ENCODE measurements at regions not wholly inside any gene's neighbourhood (a gene's known extent, or its start where the extent isn't known, plus 50 kb on each side); places are given as distances from the start of the nearest gene placed in this dataset.
"Not testable (repeated sequence)": the region's sequence is repeated elsewhere in the genome, so short reads cannot be mapped to it uniquely, and the experiment has no call there.

DNA sequence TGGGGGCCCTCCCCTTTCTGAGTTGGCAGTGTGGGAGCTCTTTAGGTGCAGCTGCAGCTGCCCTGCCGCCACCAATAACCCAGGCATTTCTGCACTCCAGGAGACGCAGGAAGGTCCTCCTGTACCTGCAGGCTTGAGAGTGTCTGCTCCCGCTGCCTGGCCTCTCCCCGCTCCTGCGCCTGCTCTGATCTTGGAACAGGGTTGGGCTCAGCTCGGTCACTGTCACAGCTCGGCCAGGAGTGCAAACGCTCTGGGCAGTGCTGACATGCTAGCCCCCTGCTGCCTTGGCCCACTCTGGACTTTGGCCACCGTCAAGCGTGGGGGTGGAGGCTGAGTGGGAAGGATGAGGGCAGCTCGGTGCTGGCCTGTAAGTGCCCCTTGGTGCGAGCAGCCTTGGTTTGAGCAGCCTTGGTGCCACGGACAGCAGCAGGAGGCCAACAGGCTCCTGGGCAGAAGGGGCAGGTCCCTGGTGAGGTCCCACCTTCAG lies 738.1 kb upstream of the GJE1 start:
- no peak overlapping the region for H3K27ac ChIP-seq (ENCODE audit: low read length)
- no peak for DNase-seq
- no peak overlapping the region for H3K4me3 ChIP-seq (ENCODE audit: low read length)
- WGBS (ENCODE audit: insufficient coverage) = 92% methylated on average over 13 of the region's 13 CpGs
- no peaks in the 10 kb centered on the region for H3K9me3 ChIP-seq (replicated peaks; ENCODE audit: control insufficient read depth, low read depth, low read length)
- no peaks in the 10 kb centered on the region for H3K27me3 ChIP-seq (ENCODE audit: control insufficient read depth, insufficient read depth, low read length)
- H3K36me3 ChIP-seq (ENCODE audit: control insufficient read depth, insufficient read depth, low read length) = no peaks in the 10 kb centered on the region
- H3K4me1 ChIP-seq (ENCODE audit: control insufficient read depth, insufficient read depth, low read length) = no peaks in the 10 kb centered on the region

DNA sequence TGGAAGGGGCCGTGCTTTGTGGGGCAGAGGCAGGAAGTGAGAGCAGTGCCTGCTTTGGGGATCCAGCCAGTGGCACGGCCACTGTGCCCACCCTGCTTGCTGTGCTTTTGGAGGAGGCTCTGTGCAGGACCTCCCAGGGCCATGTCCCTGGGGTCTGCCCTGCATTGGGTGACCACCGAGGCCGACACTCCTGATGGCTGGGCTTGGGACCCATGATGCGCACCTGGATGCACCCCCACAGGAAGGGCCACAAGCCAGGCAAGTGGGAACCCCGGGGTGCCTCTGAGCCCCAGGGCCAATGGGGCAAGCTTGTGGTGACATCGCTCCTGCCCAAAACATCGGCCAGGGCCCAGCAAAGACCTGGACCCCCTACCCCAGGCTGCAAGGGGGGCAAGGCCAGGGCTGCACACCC lies 738.6 kb upstream of the GJE1 start:
- Histone ChIP-seq H3K9me3 (replicated peaks; ENCODE audit: control insufficient read depth, low read depth, low read length) (no peaks in the 10 kb centered on the region), H3K27ac (ENCODE audit: low read length) (no peak overlapping the region), H3K4me3 (ENCODE audit: low read length) (no peak overlapping the region), H3K27me3 (ENCODE audit: control insufficient read depth, insufficient read depth, low read length) (no peaks in the 10 kb centered on the region), H3K36me3 (ENCODE audit: control insufficient read depth, insufficient read depth, low read length) (no peaks in the 10 kb centered on the region), H3K4me1 (ENCODE audit: control insufficient read depth, insufficient read depth, low read length) (no peaks in the 10 kb centered on the region)
- WGBS (ENCODE audit: insufficient coverage) = 96% methylated on average over 8 of the region's 8 CpGs
- DNase-seq = no peak

DNA sequence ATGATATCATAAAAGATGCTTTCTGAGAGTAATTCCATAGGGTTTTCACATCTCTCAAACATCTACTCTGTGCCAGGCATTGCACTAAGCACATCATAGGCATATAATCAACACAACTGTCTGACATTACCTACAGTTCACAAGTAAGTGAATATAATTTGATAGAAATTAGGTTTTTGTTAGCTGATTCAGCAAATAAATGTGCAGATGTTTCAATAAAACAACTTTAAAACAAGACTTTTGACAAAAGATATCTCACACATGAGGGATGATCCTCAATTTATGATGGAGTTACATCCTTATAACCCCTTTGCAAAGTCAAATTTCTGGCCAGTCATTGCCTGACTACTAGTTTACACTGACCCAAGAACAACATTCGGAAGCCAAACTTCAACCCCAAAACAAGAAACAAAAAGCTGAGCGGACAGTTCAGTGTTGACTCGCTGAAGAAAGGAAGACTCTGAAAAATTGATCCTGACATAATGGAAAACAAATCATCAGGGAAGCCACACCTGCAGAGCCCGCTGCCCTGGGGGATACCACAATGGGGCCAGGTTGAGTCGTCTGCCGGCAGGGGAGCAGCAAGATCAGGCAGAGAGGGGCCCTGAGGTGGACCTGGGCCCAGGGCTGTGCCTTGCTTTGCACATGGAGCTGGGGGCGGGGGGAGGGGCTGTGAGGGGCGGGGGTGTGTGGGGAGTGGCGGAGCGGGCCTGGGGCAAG lies 739.2 kb upstream of the GJE1 start:
- no peak for DNase-seq
- H3K4me1 ChIP-seq (ENCODE audit: control insufficient read depth, insufficient read depth, low read length) = no peaks in the 10 kb centered on the region
- H3K27me3 ChIP-seq (ENCODE audit: control insufficient read depth, insufficient read depth, low read length) = no peaks in the 10 kb centered on the region
- no peak overlapping the region for H3K27ac ChIP-seq (ENCODE audit: low read length)
- WGBS (ENCODE audit: insufficient coverage) = 95% methylated on average over 5 of the region's 10 CpGs
- H3K9me3 ChIP-seq (replicated peaks; ENCODE audit: control insufficient read depth, low read depth, low read length) = no peaks in the 10 kb centered on the region
- no peaks in the 10 kb centered on the region for H3K36me3 ChIP-seq (ENCODE audit: control insufficient read depth, insufficient read depth, low read length)
- no peak overlapping the region for H3K4me3 ChIP-seq (ENCODE audit: low read length)

DNA sequence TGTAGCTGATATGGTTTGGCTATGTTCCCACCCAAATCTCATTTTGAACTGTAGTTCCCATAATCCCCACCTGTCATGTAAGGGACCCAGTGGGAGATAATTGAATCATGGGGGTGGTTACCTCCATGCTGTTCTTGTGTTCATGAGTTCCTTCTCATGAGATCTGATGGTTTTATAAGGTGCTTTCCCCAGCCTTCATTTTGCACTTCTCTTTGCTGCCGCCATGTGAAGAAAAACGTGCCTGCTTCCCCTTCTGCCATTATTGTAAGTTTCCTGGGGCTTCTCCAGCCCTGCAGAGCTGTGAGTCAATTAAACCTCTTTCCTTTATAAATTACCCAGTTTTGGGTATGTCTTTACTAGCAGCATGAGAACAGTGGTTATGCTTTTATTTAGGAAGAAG lies 741.6 kb upstream of the GJE1 start:
- not testable (repeated sequence) for H3K36me3 ChIP-seq (ENCODE audit: control insufficient read depth, insufficient read depth, low read length); H3K27me3 ChIP-seq (ENCODE audit: control insufficient read depth, insufficient read depth, low read length); H3K4me3 ChIP-seq (ENCODE audit: low read length); H3K27ac ChIP-seq (ENCODE audit: low read length); H3K4me1 ChIP-seq (ENCODE audit: control insufficient read depth, insufficient read depth, low read length); DNase-seq; H3K9me3 ChIP-seq (replicated peaks; ENCODE audit: control insufficient read depth, low read depth, low read length)
- no CpG with 5 or more reads among the region's 2 CpGs for WGBS (ENCODE audit: insufficient coverage)

DNA sequence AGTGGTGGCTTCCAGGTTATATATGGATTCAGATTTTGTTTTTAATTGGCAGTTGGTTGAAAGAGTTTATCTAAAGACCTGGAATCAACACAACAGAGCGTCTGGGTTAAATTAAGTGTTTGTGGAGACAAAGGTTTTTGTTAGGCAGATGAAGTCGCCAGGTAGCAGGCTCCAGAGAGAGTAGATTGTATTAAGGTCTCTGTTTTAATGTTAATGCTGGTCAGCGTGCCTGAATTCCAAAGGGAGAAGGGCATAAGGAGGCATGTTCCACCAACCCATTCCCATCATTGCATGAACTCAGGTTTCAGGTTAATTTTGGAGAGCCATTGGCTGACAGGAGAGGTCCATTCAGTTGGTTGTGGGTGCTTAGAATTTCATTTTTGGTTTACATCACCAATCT lies 744.1 kb upstream of the GJE1 start:
- Histone ChIP-seq H3K4me3 (ENCODE audit: low read length) (no peak overlapping the region), H3K9me3 (replicated peaks; ENCODE audit: control insufficient read depth, low read depth, low read length) (no peaks in the 10 kb centered on the region), H3K27ac (ENCODE audit: low read length) (no peak overlapping the region), H3K36me3 (ENCODE audit: control insufficient read depth, insufficient read depth, low read length) (no peaks in the 10 kb centered on the region), H3K27me3 (ENCODE audit: control insufficient read depth, insufficient read depth, low read length) (no peaks in the 10 kb centered on the region), H3K4me1 (ENCODE audit: control insufficient read depth, insufficient read depth, low read length) (no peaks in the 10 kb centered on the region)
- no CpG with 5 or more reads among the region's 3 CpGs for WGBS (ENCODE audit: insufficient coverage)
- no peak for DNase-seq

DNA sequence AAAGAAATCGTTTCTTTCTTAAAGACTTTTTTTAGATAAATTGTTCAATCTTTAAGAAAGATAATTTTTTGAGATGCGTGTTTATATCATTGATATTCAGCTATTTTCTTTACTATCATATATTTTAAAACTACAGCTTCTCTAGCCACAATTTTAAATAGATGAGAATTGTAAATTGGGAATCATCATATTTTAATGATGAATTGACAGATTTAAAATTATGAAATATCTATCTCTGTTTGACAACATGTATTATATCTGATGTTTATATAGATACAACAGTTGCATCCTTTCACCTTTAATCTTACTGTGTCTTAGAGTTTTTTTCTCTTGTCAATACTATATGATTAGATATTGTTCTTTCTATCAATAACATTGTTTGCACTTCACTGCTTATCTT lies 762.3 kb upstream of the GJE1 start:
- Histone ChIP-seq H3K9me3 (replicated peaks; ENCODE audit: control insufficient read depth, low read depth, low read length) (peaks cover 4% of the 10 kb centered on the region), H3K36me3 (ENCODE audit: control insufficient read depth, insufficient read depth, low read length) (no peaks in the 10 kb centered on the region), H3K4me1 (ENCODE audit: control insufficient read depth, insufficient read depth, low read length) (no peaks in the 10 kb centered on the region), H3K4me3 (ENCODE audit: low read length) (no peak overlapping the region), H3K27me3 (ENCODE audit: control insufficient read depth, insufficient read depth, low read length) (no peaks in the 10 kb centered on the region), H3K27ac (ENCODE audit: low read length) (no peak overlapping the region)
- WGBS (ENCODE audit: insufficient coverage) = no CpG with 5 or more reads among the region's 2 CpGs
- DNase-seq = no peak

DNA sequence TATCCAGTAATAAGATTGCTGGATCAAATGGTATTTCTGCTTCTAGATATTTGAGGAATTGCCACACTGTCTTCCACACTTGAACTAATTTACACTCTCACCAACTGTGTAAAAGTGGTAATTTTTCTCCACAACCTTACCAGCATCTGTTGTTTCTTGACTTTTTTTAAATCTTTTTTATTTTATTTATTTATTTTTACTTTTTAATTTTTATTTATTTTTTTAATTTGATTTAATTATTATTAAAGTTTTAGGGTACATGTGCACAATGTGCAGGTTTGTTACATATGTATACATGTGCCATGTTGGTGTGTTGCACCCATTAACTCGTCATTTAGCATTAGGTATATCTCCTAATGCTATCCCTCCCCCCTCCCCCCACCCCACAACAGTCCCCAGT lies 765.9 kb upstream of the GJE1 start:
- not testable (repeated sequence) for H3K36me3 ChIP-seq (ENCODE audit: control insufficient read depth, insufficient read depth, low read length); DNase-seq; H3K27me3 ChIP-seq (ENCODE audit: control insufficient read depth, insufficient read depth, low read length); H3K27ac ChIP-seq (ENCODE audit: low read length); H3K4me1 ChIP-seq (ENCODE audit: control insufficient read depth, insufficient read depth, low read length); H3K9me3 ChIP-seq (replicated peaks; ENCODE audit: control insufficient read depth, low read depth, low read length); H3K4me3 ChIP-seq (ENCODE audit: low read length)
- no CpG with 5 or more reads among the region's 1 CpG for WGBS (ENCODE audit: insufficient coverage)

DNA sequence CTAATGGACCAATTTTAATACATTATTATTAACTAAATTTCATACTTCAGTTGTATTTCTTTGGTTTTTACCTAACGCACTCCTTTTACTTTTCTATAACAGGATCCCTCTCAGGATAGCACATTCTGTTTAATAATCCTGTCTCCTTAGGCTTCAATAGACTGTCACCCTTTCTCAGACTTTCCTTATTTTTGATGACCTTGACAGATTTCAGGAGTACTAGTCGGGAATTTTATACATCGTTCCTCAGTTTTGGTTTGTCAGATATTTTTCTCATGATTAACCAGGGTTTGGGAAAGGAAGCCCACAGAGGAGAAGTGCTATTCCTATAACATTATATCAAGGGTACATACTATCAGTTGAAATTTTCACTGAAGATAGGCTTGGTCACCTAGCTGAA lies 768.0 kb upstream of the GJE1 start:
- no peaks in the 10 kb centered on the region for H3K27me3 ChIP-seq (ENCODE audit: control insufficient read depth, insufficient read depth, low read length)
- no peak for DNase-seq
- no peaks in the 10 kb centered on the region for H3K36me3 ChIP-seq (ENCODE audit: control insufficient read depth, insufficient read depth, low read length)
- WGBS (ENCODE audit: insufficient coverage) = no CpG with 5 or more reads among the region's 3 CpGs
- H3K9me3 ChIP-seq (replicated peaks; ENCODE audit: control insufficient read depth, low read depth, low read length) = peaks cover 4% of the 10 kb centered on the region
- H3K27ac ChIP-seq (ENCODE audit: low read length) = no peak overlapping the region
- H3K4me1 ChIP-seq (ENCODE audit: control insufficient read depth, insufficient read depth, low read length) = no peaks in the 10 kb centered on the region
- H3K4me3 ChIP-seq (ENCODE audit: low read length) = no peak overlapping the region

DNA sequence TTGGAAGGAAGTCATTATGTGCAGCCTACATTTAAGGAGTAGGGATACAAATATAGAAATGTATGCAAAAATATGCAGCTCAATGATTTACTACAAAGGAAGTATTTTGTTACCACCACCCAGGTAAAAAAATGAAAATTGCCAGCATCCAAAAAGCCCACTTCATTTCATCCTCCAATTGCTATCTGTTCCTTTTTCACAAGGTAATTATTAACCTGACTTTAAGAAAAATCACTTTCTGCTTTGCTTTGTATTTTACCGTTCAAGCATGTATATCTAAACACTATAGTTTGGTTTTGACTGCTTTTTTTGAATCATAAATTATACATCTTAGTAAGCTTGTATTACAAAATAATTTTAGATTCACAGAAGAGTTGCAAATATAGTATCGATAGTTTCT lies 768.5 kb upstream of the GJE1 start:
- Histone ChIP-seq H3K9me3 (replicated peaks; ENCODE audit: control insufficient read depth, low read depth, low read length) (peaks cover 3% of the 10 kb centered on the region), H3K4me1 (ENCODE audit: control insufficient read depth, insufficient read depth, low read length) (no peaks in the 10 kb centered on the region), H3K36me3 (ENCODE audit: control insufficient read depth, insufficient read depth, low read length) (no peaks in the 10 kb centered on the region), H3K27me3 (ENCODE audit: control insufficient read depth, insufficient read depth, low read length) (no peaks in the 10 kb centered on the region), H3K27ac (ENCODE audit: low read length) (no peak overlapping the region), H3K4me3 (ENCODE audit: low read length) (no peak overlapping the region)
- DNase-seq = no peak
- WGBS (ENCODE audit: insufficient coverage) = no CpG with 5 or more reads among the region's 2 CpGs

DNA sequence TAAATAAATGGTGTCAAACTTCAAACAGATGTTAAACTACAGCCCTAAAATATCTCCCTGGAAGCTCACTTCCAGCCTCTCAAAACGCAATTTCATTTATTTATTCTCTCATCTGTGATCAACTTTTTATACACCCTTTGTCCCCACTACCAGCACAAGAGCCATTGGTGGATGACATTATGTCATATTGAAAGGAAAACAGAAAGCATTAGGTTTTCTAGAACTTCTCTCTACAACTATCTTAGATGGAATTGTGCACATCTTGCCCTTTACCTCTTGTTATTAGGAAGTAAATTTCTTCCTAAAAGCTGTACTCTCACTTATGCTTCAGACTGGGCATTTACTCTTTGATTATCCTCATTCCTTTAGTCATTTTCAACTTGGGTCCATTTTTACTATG lies 771.2 kb upstream of the GJE1 start:
- H3K9me3 ChIP-seq (replicated peaks; ENCODE audit: control insufficient read depth, low read depth, low read length) = no peaks in the 10 kb centered on the region
- no peaks in the 10 kb centered on the region for H3K27me3 ChIP-seq (ENCODE audit: control insufficient read depth, insufficient read depth, low read length)
- H3K27ac ChIP-seq (ENCODE audit: low read length) = no peak overlapping the region
- no peak overlapping the region for H3K4me3 ChIP-seq (ENCODE audit: low read length)
- no CpG with 5 or more reads among the region's 1 CpG for WGBS (ENCODE audit: insufficient coverage)
- no peak for DNase-seq
- H3K36me3 ChIP-seq (ENCODE audit: control insufficient read depth, insufficient read depth, low read length) = no peaks in the 10 kb centered on the region
- H3K4me1 ChIP-seq (ENCODE audit: control insufficient read depth, insufficient read depth, low read length) = no peaks in the 10 kb centered on the region

DNA sequence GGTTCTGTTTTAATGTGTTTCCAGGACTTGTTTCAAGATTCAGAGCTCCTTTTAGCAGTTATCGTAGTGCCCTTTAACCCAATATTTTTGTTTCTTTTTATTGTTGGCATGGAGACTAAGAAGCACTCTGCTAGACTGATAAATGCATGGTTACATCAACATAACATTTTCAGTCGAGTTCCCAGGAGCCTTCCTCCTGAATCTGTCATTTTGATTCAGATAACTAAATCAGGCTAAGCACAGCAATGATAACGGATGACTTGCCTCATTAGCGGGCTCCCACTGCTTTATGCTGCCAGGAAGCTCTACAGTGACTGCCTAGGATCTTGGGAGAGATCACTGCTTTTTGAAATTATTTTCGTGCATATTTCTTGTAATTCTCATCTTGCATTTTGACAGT lies 772.8 kb upstream of the GJE1 start:
- no peaks in the 10 kb centered on the region for H3K4me1 ChIP-seq (ENCODE audit: control insufficient read depth, insufficient read depth, low read length)
- H3K4me3 ChIP-seq (ENCODE audit: low read length) = no peak overlapping the region
- no CpG with 5 or more reads among the region's 5 CpGs for WGBS (ENCODE audit: insufficient coverage)
- no peaks in the 10 kb centered on the region for H3K36me3 ChIP-seq (ENCODE audit: control insufficient read depth, insufficient read depth, low read length)
- peak; percentile 36 for DNase-seq
- no peaks in the 10 kb centered on the region for H3K27me3 ChIP-seq (ENCODE audit: control insufficient read depth, insufficient read depth, low read length)
- no peak overlapping the region for H3K27ac ChIP-seq (ENCODE audit: low read length)
- H3K9me3 ChIP-seq (replicated peaks; ENCODE audit: control insufficient read depth, low read depth, low read length) = no peaks in the 10 kb centered on the region

Data from muscle of leg (tissue), 3 donors.